Transverse colon (tissue), 4 donors: ENCODE measurements at regions not wholly inside any gene's neighbourhood (a gene's known extent, or its start where the extent isn't known, plus 50 kb on each side); places are given as distances from the start of the nearest gene placed in this dataset.

Source experiments
- EP300 ChIP-seq: sonication (generic); formaldehyde crosslinking; IDR thresholded peaks from one replicate; pipeline ENCODE4 v1.6.1; 2017; ENCODE audit warnings: antibody characterized with exemption, low read depth
- POLR2AphosphoS5 ChIP-seq, 3 donors: sonication (generic); formaldehyde crosslinking; IDR thresholded peaks; one replicate each; pipeline ENCODE4 v1.6.1; 2016; ENCODE audit warnings: antibody characterized with exemption in 3 of 3
- TF ChIP-seq, protein P1 (sequence below), 5 experiments: fragments of 200-600 bp in 3 of 5; fragments of 450-650 bp in 2 of 5; sonication (generic) in 3 of 5; IDR thresholded peaks; 1 replicate in 2 of 5; 2 replicates in 3 of 5; pipeline ENCODE4 v1.5.1; 2016 to 2017; ENCODE audit warnings: antibody characterized with exemption in 5 of 5, inconsistent platforms in 3 of 5, mild to moderate bottlenecking in 2 of 5, moderate library complexity in 1 of 5

DNA sequence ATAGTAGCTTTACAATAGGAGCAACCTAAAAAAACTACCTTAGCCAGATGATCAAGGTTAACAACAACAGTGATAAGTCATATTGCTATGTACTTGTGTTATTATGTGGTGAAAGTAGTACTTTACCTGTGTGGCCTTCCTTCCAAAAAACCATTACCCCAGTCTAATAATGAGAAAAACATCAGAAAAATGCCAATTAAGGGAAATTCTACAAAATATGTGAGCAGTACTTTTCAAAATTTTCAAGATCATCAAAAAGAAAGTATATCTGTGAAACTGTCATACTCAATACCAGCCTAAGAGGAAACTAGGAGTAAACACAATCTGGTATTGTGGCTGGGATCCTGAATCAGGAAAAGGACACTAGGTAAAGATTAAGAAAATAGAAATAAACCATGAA is 165.3 kb upstream of the PKP2 start:
- TF ChIP-seq, protein P1, sequence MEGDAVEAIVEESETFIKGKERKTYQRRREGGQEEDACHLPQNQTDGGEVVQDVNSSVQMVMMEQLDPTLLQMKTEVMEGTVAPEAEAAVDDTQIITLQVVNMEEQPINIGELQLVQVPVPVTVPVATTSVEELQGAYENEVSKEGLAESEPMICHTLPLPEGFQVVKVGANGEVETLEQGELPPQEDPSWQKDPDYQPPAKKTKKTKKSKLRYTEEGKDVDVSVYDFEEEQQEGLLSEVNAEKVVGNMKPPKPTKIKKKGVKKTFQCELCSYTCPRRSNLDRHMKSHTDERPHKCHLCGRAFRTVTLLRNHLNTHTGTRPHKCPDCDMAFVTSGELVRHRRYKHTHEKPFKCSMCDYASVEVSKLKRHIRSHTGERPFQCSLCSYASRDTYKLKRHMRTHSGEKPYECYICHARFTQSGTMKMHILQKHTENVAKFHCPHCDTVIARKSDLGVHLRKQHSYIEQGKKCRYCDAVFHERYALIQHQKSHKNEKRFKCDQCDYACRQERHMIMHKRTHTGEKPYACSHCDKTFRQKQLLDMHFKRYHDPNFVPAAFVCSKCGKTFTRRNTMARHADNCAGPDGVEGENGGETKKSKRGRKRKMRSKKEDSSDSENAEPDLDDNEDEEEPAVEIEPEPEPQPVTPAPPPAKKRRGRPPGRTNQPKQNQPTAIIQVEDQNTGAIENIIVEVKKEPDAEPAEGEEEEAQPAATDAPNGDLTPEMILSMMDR (IDR thresholded peaks at IDR 0.05): no peak
- TF ChIP-seq EP300: no peak
- TF ChIP-seq POLR2AphosphoS5 (IDR thresholded peaks at IDR 0.05): no peak
